ENCODE measurements at regions not wholly inside any gene's neighbourhood (a gene's known extent, or its start where the extent isn't known, plus 50 kb on each side); places are given as distances from the start of the nearest gene placed in this dataset.

DNA sequence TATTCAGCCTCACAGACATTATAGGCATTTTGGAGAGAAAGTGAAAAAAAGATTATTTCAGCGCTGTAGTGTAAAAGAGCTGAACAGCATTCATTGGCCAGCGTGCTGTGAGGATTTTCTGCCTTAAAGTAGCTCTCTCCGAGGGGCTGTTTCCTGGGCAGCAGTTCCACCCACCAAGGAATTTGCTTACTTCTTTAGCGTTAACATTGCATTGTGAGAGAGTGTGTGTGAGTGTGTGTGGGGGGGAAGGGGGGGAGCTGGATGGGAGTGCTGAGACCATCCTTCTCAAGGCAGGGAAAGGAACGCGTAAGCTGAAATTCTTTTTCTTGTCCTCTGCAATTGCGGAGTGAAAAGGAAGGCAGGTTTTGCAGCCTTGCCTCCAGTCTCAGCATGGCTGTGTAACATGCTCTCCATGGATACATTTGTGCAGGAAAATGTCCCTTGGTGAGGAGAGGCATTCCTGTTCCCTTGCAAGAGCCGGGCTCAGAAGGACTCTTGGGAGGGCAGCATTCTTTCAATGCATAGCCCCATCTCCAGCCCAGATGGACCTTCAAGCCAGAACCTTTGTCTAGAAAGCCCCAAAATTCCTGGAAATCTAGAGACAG is 159.9 kb upstream of the NAV2 start:
- H3K4me3 Mint-ChIP-seq: no peak overlapping the region
- Histone ChIP-seq H3K9me2 (ENCODE audit: insufficient read depth) (no peaks in the 10 kb centered on the region), H3K4me3 (no peak overlapping the region), H3K79me2 (replicated peaks; ENCODE audit: insufficient read depth) (no peaks in the 10 kb centered on the region), H2AFZ (peak overlapping the region; percentile 78), H3K36me3 (ENCODE audit: insufficient read depth) (no peaks in the 10 kb centered on the region), H3K27me3 (ENCODE audit: insufficient read depth) (no peaks in the 10 kb centered on the region), H4K20me1 (replicated peaks; ENCODE audit: insufficient read depth) (no peaks in the 10 kb centered on the region), H3K27ac (ENCODE audit: low read depth) (no peak overlapping the region), H3K4me2 (no peak overlapping the region), H3F3A (replicated peaks; ENCODE audit: low read depth) (no peaks in the 10 kb centered on the region), H3K4me1 (ENCODE audit: insufficient read depth) (0 out of 2 replicates have a peak, but pooled peaks cover 5% of the 10 kb centered on the region)
- H3K36me3 Mint-ChIP-seq (ENCODE audit: low read depth): no peaks in the 10 kb centered on the region
- DNase-seq (ENCODE audit: low spot score) (peak; percentile 10), ATAC-seq (no peak)
- no peak overlapping the region for H3K27ac Mint-ChIP-seq
- H3K27me3 Mint-ChIP-seq (ENCODE audit: insufficient read depth, low read depth, poor library complexity): peaks cover 7% of the 10 kb centered on the region
- no peaks in the 10 kb centered on the region for H3K9me3 Mint-ChIP-seq
- peaks cover 27% of the 10 kb centered on the region for H3K4me1 Mint-ChIP-seq
- TF ChIP-seq, protein P1, sequence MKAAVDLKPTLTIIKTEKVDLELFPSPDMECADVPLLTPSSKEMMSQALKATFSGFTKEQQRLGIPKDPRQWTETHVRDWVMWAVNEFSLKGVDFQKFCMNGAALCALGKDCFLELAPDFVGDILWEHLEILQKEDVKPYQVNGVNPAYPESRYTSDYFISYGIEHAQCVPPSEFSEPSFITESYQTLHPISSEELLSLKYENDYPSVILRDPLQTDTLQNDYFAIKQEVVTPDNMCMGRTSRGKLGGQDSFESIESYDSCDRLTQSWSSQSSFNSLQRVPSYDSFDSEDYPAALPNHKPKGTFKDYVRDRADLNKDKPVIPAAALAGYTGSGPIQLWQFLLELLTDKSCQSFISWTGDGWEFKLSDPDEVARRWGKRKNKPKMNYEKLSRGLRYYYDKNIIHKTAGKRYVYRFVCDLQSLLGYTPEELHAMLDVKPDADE (IDR thresholded peaks at IDR 0.05): no peak
- no peak for TF ChIP-seq JUNB (IDR thresholded peaks at IDR 0.05; ENCODE audit: unreplicated experiment)
- TF ChIP-seq, protein P2, sequence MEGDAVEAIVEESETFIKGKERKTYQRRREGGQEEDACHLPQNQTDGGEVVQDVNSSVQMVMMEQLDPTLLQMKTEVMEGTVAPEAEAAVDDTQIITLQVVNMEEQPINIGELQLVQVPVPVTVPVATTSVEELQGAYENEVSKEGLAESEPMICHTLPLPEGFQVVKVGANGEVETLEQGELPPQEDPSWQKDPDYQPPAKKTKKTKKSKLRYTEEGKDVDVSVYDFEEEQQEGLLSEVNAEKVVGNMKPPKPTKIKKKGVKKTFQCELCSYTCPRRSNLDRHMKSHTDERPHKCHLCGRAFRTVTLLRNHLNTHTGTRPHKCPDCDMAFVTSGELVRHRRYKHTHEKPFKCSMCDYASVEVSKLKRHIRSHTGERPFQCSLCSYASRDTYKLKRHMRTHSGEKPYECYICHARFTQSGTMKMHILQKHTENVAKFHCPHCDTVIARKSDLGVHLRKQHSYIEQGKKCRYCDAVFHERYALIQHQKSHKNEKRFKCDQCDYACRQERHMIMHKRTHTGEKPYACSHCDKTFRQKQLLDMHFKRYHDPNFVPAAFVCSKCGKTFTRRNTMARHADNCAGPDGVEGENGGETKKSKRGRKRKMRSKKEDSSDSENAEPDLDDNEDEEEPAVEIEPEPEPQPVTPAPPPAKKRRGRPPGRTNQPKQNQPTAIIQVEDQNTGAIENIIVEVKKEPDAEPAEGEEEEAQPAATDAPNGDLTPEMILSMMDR (conservative IDR thresholded peaks at IDR 0.05; ENCODE audit: low read depth in 2 of 2): no peak
- no peak for TF ChIP-seq CREB1 (CRISPR knock-in tag; IDR thresholded peaks at IDR 0.05; ENCODE audit: low read depth)
- TF ChIP-seq, protein P3, sequence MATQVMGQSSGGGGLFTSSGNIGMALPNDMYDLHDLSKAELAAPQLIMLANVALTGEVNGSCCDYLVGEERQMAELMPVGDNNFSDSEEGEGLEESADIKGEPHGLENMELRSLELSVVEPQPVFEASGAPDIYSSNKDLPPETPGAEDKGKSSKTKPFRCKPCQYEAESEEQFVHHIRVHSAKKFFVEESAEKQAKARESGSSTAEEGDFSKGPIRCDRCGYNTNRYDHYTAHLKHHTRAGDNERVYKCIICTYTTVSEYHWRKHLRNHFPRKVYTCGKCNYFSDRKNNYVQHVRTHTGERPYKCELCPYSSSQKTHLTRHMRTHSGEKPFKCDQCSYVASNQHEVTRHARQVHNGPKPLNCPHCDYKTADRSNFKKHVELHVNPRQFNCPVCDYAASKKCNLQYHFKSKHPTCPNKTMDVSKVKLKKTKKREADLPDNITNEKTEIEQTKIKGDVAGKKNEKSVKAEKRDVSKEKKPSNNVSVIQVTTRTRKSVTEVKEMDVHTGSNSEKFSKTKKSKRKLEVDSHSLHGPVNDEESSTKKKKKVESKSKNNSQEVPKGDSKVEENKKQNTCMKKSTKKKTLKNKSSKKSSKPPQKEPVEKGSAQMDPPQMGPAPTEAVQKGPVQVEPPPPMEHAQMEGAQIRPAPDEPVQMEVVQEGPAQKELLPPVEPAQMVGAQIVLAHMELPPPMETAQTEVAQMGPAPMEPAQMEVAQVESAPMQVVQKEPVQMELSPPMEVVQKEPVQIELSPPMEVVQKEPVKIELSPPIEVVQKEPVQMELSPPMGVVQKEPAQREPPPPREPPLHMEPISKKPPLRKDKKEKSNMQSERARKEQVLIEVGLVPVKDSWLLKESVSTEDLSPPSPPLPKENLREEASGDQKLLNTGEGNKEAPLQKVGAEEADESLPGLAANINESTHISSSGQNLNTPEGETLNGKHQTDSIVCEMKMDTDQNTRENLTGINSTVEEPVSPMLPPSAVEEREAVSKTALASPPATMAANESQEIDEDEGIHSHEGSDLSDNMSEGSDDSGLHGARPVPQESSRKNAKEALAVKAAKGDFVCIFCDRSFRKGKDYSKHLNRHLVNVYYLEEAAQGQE (IDR thresholded peaks at IDR 0.05; ENCODE audit: unreplicated experiment): no peak
- TF ChIP-seq EZH2phosphoT487 (IDR thresholded peaks at IDR 0.05; ENCODE audit: unreplicated experiment): no peak
- TF ChIP-seq, protein P4, sequence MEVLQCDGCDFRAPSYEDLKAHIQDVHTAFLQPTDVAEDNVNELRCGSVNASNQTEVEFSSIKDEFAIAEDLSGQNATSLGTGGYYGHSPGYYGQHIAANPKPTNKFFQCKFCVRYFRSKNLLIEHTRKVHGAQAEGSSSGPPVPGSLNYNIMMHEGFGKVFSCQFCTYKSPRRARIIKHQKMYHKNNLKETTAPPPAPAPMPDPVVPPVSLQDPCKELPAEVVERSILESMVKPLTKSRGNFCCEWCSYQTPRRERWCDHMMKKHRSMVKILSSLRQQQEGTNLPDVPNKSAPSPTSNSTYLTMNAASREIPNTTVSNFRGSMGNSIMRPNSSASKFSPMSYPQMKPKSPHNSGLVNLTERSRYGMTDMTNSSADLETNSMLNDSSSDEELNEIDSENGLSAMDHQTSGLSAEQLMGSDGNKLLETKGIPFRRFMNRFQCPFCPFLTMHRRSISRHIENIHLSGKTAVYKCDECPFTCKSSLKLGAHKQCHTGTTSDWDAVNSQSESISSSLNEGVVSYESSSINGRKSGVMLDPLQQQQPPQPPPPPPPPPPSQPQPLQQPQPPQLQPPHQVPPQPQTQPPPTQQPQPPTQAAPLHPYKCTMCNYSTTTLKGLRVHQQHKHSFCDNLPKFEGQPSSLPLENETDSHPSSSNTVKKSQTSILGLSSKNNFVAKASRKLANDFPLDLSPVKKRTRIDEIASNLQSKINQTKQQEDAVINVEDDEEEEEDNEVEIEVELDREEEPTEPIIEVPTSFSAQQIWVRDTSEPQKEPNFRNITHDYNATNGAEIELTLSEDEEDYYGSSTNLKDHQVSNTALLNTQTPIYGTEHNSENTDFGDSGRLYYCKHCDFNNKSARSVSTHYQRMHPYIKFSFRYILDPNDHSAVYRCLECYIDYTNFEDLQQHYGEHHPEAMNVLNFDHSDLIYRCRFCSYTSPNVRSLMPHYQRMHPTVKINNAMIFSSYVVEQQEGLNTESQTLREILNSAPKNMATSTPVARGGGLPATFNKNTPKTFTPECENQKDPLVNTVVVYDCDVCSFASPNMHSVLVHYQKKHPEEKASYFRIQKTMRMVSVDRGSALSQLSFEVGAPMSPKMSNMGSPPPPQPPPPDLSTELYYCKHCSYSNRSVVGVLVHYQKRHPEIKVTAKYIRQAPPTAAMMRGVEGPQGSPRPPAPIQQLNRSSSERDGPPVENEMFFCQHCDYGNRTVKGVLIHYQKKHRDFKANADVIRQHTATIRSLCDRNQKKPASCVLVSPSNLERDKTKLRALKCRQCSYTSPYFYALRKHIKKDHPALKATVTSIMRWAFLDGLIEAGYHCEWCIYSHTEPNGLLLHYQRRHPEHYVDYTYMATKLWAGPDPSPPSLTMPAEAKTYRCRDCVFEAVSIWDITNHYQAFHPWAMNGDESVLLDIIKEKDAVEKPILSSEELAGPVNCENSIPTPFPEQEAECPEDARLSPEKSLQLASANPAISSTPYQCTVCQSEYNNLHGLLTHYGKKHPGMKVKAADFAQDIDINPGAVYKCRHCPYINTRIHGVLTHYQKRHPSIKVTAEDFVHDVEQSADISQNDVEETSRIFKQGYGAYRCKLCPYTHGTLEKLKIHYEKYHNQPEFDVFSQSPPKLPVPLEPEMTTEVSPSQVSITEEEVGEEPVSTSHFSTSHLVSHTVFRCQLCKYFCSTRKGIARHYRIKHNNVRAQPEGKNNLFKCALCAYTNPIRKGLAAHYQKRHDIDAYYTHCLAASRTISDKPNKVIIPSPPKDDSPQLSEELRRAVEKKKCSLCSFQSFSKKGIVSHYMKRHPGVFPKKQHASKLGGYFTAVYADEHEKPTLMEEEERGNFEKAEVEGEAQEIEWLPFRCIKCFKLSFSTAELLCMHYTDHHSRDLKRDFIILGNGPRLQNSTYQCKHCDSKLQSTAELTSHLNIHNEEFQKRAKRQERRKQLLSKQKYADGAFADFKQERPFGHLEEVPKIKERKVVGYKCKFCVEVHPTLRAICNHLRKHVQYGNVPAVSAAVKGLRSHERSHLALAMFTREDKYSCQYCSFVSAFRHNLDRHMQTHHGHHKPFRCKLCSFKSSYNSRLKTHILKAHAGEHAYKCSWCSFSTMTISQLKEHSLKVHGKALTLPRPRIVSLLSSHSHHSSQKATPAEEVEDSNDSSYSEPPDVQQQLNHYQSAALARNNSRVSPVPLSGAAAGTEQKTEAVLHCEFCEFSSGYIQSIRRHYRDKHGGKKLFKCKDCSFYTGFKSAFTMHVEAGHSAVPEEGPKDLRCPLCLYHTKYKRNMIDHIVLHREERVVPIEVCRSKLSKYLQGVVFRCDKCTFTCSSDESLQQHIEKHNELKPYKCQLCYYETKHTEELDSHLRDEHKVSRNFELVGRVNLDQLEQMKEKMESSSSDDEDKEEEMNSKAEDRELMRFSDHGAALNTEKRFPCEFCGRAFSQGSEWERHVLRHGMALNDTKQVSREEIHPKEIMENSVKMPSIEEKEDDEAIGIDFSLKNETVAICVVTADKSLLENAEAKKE (CRISPR knock-in tag; IDR thresholded peaks at IDR 0.05): no peak
- no peak for TF ChIP-seq ZNF114 (CRISPR knock-in tag; IDR thresholded peaks at IDR 0.05)
